Stimulated activated CD8-positive, alpha-beta memory T cell treated with anti-CD3 and anti-CD28 coated beads, Interleukin-4, amount 100 ng/mL, for 48 hours (primary cell): ENCODE measurements at regions not wholly inside any gene's neighbourhood (a gene's known extent, or its start where the extent isn't known, plus 50 kb on each side); places are given as distances from the start of the nearest gene placed in this dataset.
"Not testable (repeated sequence)": the region's sequence is repeated elsewhere in the genome, so short reads cannot be mapped to it uniquely, and the experiment has no call there.

Experiments
- DNase-seq: peaks from one replicate; pipeline ENCODE4 v3.0.0-alpha.2; 2020

DNA sequence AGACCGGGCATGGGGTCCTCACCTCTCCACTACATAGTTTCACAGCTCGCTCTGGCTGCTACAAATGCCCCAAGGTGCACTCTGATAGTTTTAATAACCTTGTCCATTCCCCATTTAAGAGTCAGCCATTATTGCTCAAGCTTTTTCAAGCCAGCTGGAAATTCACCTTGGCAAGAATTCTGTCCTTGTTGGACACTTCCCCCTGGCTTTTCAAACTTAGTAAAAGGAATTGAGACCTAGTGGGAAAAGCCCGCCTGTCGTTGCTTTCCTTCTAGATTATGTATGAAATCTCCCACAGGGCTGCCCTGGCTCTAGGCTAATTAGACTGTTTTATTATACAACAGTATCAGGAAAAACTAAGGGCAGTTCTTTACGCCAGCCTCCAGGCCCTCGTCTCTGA is 293.7 kb upstream of the GADL1 start:
- no peak for DNase-seq

DNA sequence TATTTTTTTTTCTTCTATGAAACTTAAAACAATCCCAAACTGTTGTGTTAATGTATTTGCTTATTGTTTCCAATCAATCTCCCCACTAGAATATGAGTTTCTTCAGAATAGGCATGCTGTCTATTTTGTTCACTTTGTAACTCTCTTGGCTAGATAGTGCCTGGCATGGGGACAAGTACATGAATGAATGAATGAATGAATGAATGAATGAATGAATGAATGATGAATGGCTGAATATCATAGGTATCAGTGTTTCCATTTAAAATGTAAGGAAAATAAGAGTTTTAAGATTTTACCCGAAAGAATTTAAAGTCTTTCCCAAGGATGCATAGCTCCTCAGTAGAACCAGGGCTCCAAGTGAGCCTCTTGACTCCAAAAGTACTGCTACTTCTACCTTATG is 294.9 kb upstream of the GADL1 start:
- no peak for DNase-seq

DNA sequence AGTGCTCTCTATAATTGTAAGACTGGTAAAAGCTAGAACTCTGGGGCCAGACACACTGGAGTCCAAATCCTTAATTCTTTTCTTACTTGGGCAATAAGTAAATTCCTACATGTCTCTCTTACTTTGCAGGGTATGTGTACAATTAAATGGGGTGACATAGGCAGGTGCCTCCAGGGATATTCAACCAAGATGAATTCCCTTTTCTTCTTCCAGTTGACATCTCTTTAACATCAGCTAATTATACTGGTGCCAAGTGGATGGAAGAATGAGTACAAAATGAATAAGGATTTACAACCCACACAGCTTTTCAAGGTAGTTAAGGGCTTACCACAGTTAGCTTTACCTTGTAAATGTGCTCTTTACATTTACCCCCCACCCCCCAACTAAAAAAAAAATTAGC is 295.5 kb upstream of the GADL1 start:
- no peak for DNase-seq

DNA sequence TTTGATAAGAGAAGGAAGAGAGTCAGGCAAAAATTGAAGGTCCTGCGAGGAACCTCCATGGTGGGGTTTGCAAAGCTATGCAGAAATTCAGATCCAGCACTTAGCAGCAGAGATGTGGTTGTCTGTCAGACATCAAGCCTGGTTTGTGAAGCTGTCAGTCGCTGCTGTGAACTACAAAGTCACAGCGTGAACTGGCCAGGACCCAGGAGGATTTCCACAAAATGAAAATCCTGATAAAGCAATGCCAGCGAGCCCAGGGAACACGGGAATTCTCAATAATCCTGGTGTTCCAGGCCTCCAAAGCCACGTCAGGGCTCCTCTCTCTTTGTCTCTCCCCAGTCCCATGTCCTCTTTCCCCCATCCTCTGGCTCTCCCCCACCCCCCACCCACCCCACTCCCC is 296.9 kb upstream of the GADL1 start:
- no peak for DNase-seq

DNA sequence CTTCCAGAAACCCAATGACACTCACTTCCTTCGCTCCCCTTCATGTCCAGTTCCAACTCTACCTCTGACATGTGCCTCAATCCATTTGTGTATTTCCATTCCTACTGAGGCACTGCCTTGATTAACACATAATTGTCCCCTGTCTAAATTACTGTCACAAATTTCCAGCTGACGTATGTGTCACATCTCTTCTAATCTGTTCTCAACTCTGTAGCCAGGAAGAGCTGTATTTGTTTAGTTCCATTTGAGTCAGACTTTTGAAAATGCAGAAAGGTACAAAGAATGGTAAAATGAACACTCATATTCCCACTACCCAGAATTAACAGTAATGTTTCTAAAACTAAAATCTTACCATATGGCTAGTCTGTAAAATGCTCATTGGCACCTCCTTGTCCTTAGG is 299.0 kb upstream of the GADL1 start:
- no peak for DNase-seq

DNA sequence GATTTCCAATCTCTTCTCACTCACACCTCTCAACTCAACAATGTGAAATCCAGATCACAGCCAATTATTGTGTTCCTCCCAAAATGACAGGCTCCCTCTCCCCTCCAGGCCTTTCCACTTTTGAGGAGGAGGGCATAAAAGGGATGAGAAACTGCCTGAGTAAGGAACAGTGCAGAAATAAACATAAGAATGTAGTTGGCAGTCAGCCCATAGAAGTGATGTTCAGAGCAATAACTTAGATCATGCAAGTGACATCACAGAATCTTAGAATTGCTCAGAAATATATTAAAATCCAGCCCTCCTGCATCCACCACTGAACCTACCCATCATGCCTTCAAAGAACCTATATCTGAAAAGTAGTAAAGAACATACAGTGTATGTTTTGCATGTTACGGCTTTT is 299.4 kb upstream of the GADL1 start:
- no peak for DNase-seq

DNA sequence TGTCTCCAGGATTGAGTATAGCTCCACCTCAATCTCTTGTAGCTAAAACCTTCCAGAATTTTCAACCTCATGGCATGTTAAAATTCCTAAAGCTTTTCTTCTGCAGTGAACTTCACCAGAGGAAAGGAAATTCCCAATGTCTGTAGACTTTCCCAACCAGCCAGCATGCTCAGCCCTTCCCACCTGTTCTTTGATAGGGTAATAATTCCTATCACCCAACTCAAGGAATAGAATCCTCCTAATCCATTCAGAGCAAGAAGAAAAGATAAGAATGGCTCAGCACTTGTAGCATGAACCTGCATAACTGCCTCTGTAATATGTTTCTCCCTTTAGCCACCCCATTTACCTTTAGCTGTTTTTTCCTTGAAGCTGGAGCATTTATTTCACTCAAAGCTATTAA is 301.8 kb upstream of the GADL1 start:
- DNase-seq: no peak

DNA sequence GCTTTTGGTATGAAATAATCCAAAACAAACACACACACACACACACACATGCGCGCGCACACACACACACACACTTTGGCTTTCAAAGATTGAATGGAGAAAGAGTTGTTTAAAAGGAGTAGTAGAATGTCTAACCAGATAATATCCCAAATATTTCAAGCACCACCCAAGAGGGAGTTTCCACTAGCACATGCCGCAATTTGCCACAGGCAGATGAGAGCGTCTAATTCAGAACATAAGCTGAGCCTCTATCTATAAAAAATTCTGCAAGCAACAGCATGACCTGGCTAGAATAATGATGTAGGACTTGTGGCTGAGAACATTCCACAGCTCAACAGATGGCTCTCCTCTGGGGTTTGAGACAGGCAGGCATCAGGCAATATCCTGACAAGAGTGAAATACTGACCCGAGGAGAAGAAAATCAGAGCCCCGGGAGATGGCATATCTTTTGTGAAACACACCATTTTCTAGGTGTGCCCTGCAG is 302.5 kb upstream of the GADL1 start:
- DNase-seq: no peak

DNA sequence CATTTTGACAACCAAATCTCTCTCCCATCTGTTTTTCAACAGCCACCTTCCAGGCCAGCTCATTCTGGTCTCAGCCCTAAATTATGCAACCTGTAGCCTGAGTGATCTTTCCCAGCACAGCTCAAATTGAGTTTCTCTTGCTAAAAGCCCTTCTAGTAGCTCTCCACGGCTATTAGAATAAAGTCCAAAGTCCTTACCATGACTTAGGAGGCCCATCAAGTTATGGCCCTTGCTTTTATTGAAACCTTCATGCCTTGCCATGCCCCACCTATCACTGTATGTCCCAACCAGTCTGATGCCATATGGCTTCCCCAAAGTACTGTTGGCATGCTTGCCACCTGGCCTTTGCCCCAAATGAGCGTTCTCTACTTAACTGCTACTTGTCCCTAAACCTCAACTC is 303.5 kb upstream of the GADL1 start:
- no peak for DNase-seq

DNA sequence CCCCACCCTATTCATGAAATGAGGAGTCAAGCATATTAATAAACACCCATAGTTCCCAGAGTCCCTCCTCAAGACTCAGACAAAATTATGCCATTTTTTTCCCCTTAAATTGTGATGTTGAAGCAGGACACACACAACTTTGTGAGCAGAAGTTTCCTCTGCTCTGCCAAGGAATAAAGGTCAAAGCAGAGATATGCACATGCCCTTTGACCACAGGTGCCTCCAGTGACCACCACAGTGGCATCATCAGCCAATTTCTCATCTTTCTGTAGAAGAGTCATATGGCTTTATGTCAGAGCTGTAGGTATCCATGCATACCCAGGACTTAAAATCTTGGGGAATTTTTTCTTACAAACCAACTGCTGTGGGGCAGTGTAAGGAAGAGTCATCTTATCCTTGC is 304.4 kb upstream of the GADL1 start:
- no peak for DNase-seq

DNA sequence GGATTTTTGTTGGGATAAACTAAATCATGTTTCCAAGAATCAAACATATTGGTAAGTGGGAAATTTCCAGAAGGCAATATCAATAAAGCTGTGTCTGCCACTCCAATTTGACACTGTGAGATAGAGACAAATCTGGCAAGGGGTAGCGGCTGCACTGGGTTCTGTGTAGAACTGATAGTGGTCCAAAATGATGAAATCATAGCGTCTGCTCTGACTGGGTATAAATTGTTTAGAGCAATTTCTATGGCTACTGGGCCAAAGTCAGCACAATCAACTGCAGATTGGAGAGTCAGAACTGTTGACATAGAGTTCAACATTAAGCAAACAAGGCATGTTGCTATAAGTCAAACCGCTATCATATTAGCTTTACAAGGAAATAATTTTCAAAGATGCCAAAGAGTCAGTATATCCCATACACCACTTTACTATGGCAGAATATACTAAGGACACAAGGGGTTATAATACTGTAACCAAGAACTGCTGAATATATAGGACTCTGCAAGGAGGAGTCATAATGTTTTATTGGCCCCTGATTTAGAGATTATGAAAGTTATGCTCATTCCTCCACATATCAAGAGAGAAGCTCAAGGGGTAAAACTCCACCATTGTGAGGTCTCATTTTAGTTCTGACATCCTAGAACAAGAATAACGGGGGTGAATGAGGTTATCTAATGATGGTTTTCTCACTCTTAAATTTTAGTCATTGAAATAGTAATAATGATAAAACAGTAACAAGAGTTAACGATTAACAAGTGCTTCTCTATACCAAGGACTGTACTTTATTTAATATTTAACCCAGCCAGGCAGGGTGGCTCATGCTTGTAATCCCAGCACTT is 309.7 kb upstream of the GADL1 start:
- no peak for DNase-seq

DNA sequence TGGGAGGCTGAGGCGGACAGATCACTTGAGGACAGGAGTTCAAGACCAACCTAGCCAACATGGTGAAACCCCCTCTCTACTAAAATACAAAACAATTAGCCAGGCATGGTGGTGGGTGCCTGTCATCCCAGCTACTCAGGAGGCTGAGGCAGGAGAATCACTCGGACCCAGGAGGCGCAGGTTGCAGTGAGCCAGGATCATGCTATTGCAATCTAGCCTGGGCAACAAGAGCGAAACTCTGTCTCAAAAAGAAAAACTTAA is 310.3 kb upstream of the GADL1 start:
- not testable (repeated sequence) for DNase-seq

DNA sequence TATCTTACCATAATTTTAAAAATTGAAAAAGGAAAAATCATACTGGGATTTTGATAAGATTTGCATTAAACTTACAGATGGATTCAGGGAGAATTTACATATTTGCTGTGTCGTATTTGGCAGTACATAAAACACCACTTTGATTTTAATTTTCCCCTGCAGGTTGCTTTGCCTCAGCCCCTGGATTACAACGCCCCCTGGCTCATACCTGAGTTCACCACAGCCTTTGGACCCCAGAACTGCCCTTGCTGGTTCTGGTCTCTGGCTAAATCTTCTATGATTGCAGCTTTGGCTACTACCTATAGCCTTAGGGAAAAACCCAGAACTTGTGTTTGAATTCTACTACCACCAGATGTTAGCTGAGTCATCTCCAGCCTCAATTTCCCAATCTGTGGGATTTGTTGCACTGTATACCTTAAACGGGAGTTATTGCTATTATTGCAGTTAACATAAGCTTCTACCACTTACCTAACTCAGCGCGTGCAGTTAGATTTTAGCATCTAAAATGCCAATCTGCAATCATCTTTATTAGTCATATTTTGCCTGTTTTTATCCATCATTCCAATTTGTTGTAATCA is 315.7 kb upstream of the GADL1 start:
- no peak for DNase-seq

DNA sequence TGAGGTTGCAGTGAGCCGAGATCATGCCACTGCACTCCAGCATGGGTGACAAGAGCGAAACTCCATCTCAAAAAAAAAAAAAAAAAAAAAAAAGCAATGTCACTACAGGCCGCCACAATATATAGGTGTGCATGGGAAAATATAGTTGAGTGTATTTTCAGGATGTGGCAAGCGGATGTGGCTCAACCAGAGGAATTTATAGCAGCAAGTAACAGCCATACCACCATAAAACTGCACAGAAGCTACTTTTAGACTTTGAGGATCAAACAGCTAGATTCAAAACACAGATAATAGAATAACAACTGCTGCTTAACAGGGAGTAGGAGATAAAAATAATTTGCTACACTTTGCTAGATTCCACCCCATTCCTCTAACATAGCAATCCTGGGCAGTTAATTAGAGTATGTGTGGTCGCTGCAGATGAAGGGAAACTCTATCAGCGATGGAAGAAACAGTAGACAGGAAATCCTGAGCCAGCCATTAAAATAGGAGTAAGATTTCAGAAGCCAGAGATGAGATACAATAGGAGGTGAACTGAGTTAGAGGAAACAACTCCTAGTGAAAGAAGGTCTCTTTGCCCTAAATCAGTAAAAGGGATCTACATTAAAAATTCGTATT is 318.7 kb upstream of the STT3B start:
- no peak for DNase-seq

DNA sequence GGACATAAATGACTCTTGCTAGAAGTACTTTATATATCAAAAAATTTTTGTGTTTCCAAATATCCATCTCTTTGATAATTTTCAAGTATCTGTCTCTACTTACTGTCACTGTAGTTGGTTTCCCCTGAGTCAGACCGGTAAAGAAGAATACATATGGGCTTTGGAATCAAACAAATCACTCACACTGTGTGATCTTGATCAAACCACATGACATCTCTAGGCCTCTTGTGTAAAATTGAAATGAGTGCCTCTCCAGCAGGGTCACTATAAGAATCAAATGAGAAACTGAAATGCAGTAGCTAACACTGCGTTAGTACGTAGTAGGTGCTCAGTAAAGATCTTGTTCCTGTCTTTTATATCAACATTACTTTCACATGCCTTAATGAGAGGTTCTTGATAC is 314.6 kb upstream of the STT3B start:
- DNase-seq: no peak

DNA sequence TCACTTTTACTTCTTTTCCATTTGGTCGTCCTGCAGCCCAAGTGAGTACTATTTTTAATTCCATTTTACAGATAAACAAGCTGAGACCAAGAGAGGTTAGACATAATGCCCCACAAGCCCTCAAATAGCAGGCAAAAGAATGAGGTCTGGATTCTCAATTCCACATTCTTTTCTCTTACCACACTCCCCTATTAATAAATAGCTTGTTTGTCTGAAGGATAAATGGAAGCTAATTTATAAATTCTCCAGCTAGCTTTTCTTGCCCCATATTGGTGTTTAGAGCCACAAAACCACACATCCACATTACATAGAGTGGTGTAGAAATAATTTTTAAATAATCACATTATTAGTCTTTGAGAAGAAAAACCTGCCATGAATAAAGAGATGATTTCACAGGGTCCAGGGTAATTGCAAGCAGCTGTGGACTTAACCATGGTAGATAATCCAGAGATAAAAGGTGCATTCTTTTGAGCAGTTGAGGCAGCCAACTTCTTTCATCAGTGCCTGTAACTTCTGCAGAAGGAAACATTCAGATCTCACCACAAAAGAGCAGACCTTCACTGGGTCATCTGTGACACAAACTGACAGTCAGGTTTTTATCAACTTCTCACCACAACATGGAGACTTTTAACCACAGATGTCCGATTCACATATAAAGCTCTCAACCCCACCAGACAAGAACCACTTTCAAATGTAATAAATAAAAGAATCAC is 313.4 kb upstream of the STT3B start:
- DNase-seq: no peak

DNA sequence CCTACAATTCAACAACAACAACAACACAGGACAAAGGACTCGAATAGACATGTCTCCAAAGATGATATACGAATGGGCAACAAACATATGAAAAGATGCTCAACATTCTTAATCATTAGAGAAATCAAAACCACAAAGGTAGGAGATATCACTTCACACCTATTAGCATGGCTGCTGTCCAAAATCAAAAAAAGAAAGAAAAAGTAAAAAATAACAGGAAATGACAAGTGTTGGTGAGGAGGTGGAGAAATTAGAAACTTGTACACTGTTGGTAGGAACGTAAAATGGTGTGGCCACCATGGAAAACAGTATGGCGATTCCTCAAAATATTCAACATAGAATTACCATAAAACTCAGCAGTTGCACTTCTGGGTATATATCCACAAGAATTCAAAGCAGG is 312.3 kb upstream of the STT3B start:
- no peak for DNase-seq

DNA sequence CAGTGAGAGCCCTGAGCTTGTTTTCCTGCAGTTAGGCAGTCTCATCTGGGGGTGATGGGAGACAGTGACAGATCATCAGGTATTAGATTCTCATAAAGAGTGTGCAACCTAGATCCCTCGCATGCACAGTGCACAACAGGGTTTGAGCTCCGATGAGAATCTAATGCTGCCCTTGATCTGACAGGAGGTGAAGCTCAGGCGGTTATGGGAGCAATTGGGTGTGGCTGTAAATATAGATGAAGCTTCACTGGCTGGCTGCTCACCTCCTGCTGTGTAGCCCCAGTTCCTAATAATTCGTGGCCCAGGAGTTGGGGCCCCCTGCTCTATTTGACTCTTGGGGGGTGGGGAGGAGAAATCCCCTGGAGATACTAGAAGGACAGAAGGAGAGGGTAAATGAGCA is 309.4 kb upstream of the STT3B start:
- DNase-seq: no peak

DNA sequence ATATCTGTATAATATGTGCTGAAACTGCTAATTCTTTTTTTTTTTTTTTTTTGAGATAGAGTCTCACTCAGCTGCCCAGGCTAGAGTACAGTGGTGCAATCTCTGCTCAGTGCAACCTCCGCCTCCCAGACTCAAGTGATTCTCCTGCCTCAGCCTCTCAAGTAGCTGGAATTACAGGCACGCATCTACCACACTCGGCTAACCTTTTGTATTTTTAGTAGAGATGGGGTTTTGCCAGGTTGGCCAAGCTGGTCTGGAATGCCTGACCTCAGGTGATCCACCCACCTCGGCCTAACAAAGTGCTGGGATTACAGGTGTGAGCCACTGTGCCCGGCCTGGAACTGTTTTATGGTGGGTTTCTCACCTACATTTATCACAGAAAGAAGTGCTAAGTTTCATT is 307.8 kb upstream of the STT3B start:
- DNase-seq: no peak

DNA sequence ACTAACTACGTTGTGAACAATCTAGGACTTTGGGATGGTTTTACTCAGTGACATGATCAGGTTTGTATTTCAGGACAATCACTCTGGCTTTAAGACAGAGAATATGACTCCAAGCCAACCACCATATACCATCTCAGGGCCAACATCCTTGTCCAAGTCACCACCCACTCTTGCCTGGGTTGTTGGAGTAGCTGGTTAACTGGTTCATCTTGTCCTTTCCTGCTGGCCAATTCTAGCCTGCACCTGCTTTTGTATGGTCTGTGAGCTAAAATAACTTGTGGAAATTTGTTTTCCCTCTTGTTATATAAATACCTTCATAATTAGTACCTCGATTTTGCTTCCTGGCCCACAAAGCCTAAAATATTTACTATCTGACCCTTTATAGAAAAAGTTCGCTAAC is 306.8 kb upstream of the STT3B start:
- DNase-seq: no peak

DNA sequence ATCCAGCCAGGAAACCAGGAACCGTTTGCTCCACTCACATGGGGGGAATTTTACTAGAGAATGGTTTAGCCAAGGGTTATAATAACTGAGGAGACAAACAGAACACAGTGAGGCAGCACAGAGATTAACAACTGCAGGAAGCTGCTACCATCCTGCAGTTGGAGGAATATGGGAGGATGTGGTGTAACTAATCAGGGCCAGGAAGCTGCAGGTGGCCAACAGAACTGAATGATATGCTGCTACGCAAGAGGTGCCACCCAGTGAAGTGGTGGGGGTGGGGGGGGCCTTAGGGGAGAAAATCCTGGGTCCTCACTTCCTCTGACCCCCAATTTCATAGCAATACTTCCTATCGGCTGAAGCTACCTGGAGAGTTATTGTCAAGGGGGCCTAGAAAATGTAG is 306.4 kb upstream of the STT3B start:
- no peak for DNase-seq

DNA sequence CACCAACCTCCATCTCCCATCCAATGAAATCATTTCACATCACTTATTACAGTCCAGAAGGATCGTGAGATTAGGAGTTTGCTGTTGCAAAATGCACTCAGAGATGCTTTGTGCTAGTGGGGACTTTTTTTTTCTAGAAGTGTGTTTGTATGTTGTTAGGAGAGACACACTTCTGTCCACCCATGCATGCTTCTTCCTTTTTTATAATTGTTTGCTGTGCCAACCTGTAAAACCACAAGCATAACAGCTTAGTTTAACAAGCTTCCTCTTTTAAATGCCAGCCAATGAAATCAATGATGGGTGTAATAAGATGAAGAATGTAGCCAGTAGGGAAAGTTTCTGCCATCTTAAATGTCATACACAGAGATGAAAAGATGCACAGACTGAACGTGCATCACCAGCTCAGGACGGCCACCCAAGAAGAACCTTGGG is 305.6 kb upstream of the STT3B start:
- DNase-seq: no peak

DNA sequence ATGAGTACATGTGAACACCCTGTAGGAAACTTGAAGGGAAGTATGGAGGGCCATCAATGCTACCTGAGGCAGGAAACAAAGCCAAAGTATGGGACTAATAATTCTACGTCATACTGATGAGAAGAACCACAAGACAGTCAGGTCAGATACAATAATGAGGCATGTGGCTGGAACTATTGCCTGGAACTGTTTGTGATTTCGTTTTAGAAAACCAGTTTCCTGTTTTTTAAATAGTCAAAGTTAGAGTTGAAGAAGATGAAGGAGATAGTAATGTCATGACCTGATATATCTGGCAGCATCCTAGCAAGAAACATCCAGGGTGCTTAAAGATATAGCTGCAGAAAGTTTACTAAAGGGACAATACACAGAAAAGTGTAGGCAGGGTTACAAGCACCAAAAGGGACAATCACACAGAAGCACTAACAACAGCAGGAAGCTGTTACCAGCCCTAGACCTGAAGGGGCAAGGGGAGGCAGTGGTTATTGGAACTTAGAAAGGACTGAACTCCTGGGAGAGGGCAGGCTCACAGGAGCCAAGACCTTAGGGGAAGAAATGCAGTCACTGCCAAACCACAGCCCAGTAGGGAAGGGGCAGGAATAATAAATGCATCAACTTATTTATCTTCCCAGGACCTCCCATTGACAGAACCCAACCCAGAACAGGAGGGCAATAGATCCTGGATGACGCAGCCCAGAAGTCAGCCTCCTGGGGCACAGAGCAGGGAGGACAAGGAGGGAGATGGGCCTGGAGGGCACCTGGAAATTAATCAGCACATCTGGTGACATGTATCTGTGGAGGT is 302.1 kb upstream of the STT3B start:
- no peak for DNase-seq
